ENCODE measurements at regions not wholly inside any gene's neighbourhood (a gene's known extent, or its start where the extent isn't known, plus 50 kb on each side); places are given as distances from the start of the nearest gene placed in this dataset.

- H3K4me3 ChIP-seq = no peak overlapping the region
- TF ChIP-seq, protein P1, sequence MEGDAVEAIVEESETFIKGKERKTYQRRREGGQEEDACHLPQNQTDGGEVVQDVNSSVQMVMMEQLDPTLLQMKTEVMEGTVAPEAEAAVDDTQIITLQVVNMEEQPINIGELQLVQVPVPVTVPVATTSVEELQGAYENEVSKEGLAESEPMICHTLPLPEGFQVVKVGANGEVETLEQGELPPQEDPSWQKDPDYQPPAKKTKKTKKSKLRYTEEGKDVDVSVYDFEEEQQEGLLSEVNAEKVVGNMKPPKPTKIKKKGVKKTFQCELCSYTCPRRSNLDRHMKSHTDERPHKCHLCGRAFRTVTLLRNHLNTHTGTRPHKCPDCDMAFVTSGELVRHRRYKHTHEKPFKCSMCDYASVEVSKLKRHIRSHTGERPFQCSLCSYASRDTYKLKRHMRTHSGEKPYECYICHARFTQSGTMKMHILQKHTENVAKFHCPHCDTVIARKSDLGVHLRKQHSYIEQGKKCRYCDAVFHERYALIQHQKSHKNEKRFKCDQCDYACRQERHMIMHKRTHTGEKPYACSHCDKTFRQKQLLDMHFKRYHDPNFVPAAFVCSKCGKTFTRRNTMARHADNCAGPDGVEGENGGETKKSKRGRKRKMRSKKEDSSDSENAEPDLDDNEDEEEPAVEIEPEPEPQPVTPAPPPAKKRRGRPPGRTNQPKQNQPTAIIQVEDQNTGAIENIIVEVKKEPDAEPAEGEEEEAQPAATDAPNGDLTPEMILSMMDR (IDR thresholded peaks at IDR 0.05; ENCODE audit: control extremely low read depth, extremely low read depth) = no peak
- no peaks in the 10 kb centered on the region for H3K36me3 ChIP-seq (ENCODE audit: control insufficient read depth in 4 of 4, insufficient read depth in 4 of 4, low read length in 4 of 4)
- no peaks in the 10 kb centered on the region for H3K9me3 ChIP-seq (ENCODE audit: control insufficient read depth in 4 of 4, insufficient read depth in 3 of 4, low read length in 3 of 4)
- no peak overlapping the region for H3K9ac ChIP-seq (ENCODE audit: insufficient read depth in 1 of 2, low read length in 2 of 2)
- H3K4me1 ChIP-seq (ENCODE audit: control insufficient read depth in 5 of 5, insufficient read depth in 5 of 5, low read length in 5 of 5) = no peaks in the 10 kb centered on the region
- no peaks in the 10 kb centered on the region for H3K27me3 ChIP-seq (ENCODE audit: control insufficient read depth in 3 of 3, insufficient read depth in 3 of 3, low read length in 2 of 3)
- 83 to 95% methylated on average over 2 of the region's 2 CpGs for WGBS, 2 donors
- ATAC-seq (ENCODE audit: insufficient read depth, low FRiP score) = no peak
- no peak for DNase-seq
- H3K27ac ChIP-seq (ENCODE audit: low read depth in 1 of 2, low read length in 1 of 2) = no peak overlapping the region
These were observed 178.8 kb upstream of the MME start for GRCh38 chr3:154901278-154901677.

DNA sequence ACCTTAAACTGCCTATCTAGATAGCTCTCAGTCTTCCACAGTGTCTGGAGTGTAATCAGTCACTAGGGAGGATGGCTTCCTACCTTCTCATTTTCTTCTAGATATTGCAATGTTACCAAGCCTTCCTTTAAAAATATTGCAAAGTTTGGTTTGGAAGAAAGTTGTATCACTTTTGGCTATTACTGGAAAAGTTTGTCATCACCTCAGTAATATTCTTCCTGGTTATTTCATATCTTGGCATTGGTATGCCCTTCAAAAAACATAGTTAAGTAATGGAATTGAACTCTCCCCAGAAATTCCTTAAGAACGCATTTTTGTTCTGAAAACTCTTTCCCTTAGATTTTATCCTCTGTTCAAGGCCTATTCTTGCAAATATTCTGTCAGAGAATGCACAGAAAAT lies 179.3 kb upstream of the MME start:
- DNase-seq (no peak), ATAC-seq (ENCODE audit: insufficient read depth, low FRiP score) (no peak)
- Histone ChIP-seq H3K4me3 (no peak overlapping the region), H3K36me3 (ENCODE audit: control insufficient read depth in 4 of 4, insufficient read depth in 4 of 4, low read length in 4 of 4) (no peaks in the 10 kb centered on the region), H3K4me1 (ENCODE audit: control insufficient read depth in 5 of 5, insufficient read depth in 5 of 5, low read length in 5 of 5) (no peaks in the 10 kb centered on the region), H3K9me3 (ENCODE audit: control insufficient read depth in 4 of 4, insufficient read depth in 3 of 4, low read length in 3 of 4) (no peaks in the 10 kb centered on the region), H3K9ac (ENCODE audit: insufficient read depth in 1 of 2, low read length in 2 of 2) (no peak overlapping the region), H3K27ac (ENCODE audit: low read depth in 1 of 2, low read length in 1 of 2) (no peak overlapping the region), H3K27me3 (ENCODE audit: control insufficient read depth in 3 of 3, insufficient read depth in 3 of 3, low read length in 2 of 3) (no peaks in the 10 kb centered on the region)
- TF ChIP-seq, protein P1 (IDR thresholded peaks at IDR 0.05; ENCODE audit: control extremely low read depth, extremely low read depth) = no peak
- WGBS, 2 donors = 67 to 88% methylated on average over 1 of the region's 1 CpG

DNA sequence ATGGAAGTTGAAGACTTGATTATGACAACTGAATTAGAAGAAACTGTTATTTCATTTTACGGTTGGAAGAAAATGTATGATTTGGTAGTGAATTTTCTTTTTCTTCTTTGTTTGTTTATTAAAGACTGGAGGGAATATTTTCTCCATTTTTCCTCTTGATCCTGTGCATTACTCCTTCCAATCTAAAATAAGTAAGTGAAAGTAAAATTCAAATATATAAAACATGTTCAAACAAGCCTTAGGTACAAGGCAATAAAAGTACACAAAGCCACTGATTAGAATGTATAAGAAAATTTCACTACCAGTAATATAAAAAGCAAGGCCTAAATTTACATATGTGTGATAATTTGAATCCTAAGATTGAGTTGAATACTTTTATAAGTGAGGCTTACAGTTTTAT lies 181.2 kb upstream of the MME start:
- H3K9me3 ChIP-seq (ENCODE audit: control insufficient read depth in 4 of 4, insufficient read depth in 3 of 4, low read length in 3 of 4) = no peaks in the 10 kb centered on the region
- H3K4me3 ChIP-seq = no peak overlapping the region
- H3K9ac ChIP-seq (ENCODE audit: insufficient read depth in 1 of 2, low read length in 2 of 2) = no peak overlapping the region
- H3K27me3 ChIP-seq (ENCODE audit: control insufficient read depth in 3 of 3, insufficient read depth in 3 of 3, low read length in 2 of 3) = no peaks in the 10 kb centered on the region
- DNase-seq (no peak), ATAC-seq (ENCODE audit: insufficient read depth, low FRiP score) (no peak)
- 86 to 94% methylated on average over 1 of the region's 1 CpG for WGBS, 2 donors
- no peaks in the 10 kb centered on the region for H3K4me1 ChIP-seq (ENCODE audit: control insufficient read depth in 5 of 5, insufficient read depth in 5 of 5, low read length in 5 of 5)
- no peak overlapping the region for H3K27ac ChIP-seq (ENCODE audit: low read depth in 1 of 2, low read length in 1 of 2)
- H3K36me3 ChIP-seq (ENCODE audit: control insufficient read depth in 4 of 4, insufficient read depth in 4 of 4, low read length in 4 of 4) = no peaks in the 10 kb centered on the region
- TF ChIP-seq, protein P1 (IDR thresholded peaks at IDR 0.05; ENCODE audit: control extremely low read depth, extremely low read depth) = no peak

- no peaks in the 10 kb centered on the region for H3K27me3 ChIP-seq (ENCODE audit: control insufficient read depth in 3 of 3, insufficient read depth in 3 of 3, low read length in 2 of 3)
- 78 to 85% methylated on average over 3 of the region's 3 CpGs for WGBS, 2 donors
- no peak for DNase-seq
- ATAC-seq (ENCODE audit: insufficient read depth, low FRiP score) = no peak
- TF ChIP-seq, protein P1 (IDR thresholded peaks at IDR 0.05; ENCODE audit: control extremely low read depth, extremely low read depth) = no peak
- no peak overlapping the region for H3K4me3 ChIP-seq
- H3K4me1 ChIP-seq (ENCODE audit: control insufficient read depth in 5 of 5, insufficient read depth in 5 of 5, low read length in 5 of 5) = no peaks in the 10 kb centered on the region
- H3K9ac ChIP-seq (ENCODE audit: insufficient read depth in 1 of 2, low read length in 2 of 2) = no peak overlapping the region
- no peaks in the 10 kb centered on the region for H3K36me3 ChIP-seq (ENCODE audit: control insufficient read depth in 4 of 4, insufficient read depth in 4 of 4, low read length in 4 of 4)
- H3K27ac ChIP-seq (ENCODE audit: low read depth in 1 of 2, low read length in 1 of 2) = peak overlapping the region in 1 of 2 donors; percentile 60
- H3K9me3 ChIP-seq (ENCODE audit: control insufficient read depth in 4 of 4, insufficient read depth in 3 of 4, low read length in 3 of 4) = no peaks in the 10 kb centered on the region
These were observed 181.7 kb upstream of the MME start for GRCh38 chr3:154898443-154898842.
